HS-5 (cell line): ENCODE measurements at regions not wholly inside any gene's neighbourhood (a gene's known extent, or its start where the extent isn't known, plus 50 kb on each side); places are given as distances from the start of the nearest gene placed in this dataset.
"Not testable (repeated sequence)": the region's sequence is repeated elsewhere in the genome, so short reads cannot be mapped to it uniquely, and the experiment has no call there.

Source experiments
- DNase-seq: peaks from one replicate; pipeline ENCODE4 v3.0.0-alpha.2; 2012; ENCODE audit warnings: low read depth

DNA sequence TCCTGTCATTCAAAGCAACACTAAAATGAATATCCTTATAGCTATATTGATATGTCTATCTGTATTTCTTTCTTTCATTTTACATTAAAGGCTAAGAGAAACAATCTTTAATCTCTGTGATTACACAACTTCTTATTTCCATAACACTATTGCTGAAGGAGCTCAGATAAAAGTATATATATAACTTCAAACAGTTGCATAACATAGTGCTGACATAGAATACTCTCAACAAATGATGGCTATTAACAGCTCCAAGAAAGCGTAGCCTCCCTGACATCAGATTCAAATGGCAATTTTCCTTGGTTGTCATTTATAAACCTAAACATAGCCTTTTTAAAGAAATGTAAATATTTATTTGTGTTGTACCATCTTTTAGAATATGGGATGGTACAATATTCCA lies 116.6 kb upstream of the PTPRG start:
- no peak for DNase-seq

DNA sequence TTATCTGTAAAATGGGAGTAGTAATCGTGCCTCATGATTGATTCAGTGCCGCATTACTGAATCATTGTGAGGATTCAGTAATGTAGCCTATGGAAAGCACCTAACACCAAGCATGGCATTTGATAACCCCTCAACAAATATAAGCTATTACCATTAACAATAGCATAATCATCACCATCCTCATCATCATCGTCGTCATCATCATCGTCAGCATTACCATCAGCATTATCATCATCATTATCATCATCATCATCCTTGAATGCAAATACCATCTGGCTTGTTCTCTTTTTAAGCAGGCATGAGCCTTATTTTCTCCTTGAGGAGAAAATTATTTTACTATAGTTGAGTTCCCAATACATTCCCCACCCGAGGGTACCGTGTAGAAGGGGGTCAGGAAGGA lies 115.4 kb upstream of the PTPRG start:
- no peak for DNase-seq

DNA sequence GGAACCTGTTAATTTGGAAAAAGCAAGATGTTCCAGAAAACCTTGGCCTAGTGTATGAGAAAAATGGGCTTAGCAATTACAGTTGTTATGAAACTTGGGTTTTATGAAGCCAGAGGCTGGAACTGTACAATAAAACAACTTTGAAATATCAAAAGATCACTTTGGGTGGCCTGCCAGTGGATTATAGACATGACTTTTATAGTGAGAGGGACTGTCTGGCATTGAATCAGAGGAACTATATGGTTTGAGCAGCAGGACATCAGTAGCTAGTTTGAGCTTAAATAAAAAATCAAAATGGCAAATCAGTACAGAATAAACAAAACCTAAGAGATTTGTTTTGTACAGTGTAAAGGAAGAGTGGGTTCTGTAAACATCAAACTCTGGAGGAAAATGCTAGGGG lies 115.0 kb upstream of the PTPRG start:
- no peak for DNase-seq

DNA sequence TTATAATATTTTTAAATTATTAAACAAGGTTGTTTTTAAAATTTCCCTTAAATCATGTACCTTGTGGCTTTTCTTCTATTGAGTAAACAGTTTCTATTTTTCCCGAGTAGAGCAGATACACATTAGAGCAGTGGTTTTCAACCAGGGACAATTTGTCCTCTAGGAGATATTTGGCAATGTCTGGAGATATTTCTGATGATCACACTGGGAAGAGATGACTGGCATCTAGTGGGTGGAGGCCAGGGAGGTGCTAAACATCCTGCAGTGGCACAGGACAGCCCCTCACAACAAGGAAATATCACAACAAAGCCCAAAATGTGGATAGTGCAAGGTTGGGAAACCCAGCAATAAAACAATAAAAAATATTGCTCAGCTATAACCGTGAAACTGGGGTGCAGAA lies 113.0 kb upstream of the PTPRG start:
- no peak for DNase-seq

DNA sequence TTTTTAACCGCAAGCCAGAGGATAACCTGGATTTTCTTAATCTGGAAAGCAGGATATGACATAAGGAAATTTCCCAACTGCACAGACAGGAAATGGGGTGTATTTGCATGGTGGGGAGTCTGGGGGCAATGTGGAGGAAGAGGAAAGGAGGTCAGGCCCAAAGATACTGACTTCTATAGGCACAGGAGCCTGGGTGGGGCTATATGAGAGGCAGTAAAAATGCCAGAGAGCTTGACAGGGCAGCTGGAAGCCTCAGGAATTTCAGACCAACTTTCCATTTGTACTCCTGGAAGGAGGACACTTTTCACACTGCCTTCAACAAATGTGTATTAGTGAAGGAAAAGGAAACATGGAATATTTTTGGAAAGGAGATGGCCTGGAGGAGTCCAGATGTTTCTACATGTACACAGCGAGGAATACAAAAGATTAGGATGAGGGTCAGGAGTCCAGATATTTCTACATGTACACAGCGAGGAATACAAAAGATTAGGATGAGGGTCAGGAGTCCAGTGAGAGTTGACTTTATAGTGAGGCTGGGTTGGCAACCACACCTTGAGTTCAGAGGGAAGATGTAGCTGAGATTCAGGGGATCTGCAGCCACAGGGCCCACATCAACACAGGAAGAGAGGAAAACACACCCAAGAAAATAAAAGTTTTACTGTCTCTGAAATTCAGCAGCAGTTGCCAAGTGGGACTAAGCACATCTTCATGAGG lies 111.9 kb upstream of the PTPRG start:
- DNase-seq, result no peak

DNA sequence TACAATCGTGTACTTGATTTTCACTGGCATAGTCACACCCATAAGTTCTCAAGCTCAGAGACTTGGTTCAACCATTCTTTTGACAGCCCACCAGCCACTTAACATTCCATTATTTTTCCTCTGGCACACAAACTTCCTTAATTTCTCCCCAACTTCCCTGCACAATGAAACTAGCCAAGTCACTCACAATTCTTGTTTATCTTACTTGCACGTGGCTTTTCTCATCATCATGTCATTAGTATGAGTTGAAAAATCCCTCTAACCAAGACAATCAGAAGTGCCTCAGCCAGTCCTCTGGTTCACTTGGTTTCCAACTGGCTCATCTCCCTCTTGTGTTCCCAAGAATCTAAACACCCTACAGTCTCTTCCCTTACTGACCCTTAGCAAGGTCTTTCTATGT lies 110.5 kb upstream of the PTPRG start:
- no peak for DNase-seq

DNA sequence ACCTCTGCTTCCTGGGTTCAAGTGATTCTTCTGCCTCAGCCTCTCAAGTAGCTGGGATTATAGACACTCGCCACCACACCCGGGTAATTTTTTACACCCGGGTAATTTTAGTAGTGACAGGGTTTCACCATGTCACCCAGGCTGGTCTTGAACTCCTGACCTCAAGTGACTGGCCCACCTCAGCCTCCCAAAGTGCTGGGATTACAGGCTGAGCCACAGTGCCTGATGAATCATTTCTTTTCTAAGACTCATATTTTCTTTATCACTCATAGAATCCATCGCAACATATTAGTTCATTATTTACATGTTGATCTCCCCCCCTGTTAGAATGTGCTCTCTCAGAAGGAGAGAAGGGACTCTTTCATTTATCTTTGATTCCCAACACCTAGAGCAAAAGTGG lies 109.5 kb upstream of the PTPRG start:
- no peak for DNase-seq

DNA sequence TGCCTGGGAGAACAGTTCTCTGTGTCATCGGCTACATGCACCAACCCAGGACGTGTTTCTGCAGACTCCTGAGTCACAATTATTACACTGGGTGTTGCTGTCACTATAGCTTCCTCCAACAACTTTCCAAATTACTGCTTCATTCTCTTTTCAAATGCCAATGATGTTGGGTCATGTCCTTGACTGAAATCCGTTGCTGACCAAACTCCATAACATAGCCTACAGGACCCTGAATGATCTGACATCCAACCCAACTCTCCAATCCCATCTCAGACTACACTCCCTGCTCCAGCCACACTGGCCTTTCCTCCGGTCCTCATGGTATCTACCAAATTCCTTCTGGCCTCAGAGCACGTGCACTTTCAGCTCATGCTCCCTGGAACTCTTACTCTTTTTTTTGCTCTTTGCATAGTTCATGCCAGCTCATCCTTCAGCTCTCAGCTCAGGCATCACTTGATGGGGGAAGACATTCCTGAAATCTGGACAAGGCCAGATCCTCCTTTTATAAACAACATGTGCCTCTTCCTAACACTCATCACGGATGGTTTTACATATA lies 108.8 kb upstream of the PTPRG start:
- peak; percentile 89 for DNase-seq

DNA sequence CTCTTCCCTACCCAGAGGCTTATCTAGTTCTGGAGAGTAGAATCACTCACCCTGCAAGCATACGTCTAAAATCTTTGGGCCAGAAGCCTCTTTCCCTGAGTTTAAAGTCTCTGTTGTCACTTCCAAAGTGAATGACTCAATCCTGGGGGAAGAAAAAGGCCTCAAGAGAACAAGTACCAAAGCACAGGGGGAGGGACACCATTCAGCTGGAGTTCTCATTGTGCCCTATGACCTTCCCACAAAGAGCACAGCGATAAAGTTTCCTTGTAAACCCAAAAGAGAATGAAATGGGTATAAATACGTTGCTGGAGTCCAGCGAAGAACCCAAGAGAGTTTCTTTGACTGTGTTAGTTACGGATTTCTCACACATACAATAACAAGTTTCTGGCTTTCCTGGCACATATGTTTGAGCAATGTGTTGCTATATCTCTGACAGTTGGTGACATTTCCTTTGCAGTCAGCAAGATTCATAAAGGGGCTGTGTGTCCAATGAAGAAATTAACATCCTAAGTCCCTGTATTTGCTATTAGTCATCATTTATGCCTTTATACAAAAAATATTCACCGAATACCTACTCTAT lies 107.3 kb upstream of the PTPRG start:
- DNase-seq, result no peak

DNA sequence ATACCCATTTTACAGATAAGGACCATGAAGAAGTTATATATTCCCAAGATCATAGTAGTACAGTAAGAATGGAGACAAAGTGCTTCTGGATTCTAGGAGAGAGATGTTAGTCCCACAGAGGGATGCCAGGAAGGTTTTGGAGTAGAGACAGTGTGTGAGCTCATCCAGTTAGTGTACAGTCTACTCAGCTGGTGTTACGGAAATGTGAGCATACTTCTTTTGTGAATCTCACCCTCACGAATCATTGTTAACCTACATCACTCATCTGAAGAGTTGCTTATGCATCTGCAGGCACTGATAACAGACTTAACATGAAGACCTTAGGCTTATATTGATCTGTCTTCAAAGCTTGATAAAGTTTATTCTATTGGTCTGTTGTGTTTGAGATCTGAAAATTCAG lies 106.6 kb upstream of the PTPRG start:
- peak; percentile 65 for DNase-seq

DNA sequence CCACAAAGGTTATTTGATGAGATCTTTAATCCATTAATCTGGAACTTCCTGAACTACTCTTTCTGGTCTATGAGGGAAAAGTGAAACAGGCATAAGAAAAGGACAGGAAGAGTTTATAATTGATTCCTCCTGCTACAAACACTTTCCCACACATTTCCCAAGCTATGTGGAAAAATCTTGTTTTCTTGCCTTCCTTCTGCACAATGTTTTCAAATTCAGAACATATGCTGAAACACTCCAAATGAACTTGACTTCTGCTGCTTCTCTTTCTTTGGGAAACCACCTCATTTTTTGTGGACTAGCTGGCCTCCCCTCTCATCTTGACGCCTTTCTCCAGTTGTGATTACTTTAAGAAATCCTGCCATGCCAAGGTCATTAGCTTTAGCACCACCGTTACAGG lies 100.7 kb upstream of the PTPRG start:
- no peak for DNase-seq

DNA sequence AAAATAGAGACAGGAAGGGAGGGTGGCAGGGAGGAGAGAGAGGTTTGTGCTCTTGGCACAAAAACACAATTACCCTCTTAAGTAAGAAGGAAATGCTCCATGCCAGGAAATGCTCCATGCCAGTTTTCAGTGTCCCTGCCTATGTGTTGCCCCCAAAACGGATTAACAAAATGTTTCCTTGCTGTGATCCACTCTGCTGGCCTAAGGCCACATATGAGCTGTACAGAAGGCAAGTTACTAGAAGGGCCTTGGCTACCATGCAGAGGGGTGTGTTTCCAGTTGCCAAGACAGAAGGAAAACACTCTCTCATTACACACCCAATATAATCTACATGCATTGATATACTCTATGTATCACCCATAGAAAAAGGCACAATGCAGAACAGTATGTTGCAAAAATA lies 98.2 kb upstream of the PTPRG start:
- DNase-seq, result no peak

DNA sequence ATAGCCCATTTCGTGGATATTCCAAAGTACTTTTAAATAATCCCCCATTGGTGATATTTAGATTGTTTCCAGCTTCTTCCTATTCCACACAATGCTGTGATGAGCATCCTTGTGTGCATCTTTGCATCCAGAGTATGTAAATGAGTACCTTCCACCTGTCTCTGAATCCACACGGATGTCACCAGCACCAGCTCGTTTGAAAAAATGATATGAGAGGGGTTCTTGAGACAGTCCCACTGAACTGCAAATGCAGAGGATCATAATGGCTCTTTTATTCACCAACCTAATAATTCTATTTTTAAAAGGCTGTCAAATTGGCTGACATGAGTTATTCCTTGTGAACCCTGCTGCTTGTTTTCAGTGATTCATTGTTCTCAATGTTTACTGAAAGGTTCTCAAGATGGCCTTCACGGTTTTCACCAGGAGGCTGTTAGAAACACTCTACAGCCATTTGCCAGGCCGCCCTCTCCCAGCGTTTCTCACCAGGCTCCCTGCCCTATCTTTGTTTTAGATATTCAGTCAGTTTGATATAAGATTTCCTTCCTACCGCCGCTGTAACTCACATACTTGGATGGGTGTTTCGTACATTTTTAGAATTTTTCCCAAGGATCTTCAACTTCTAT lies 96.7 kb upstream of the PTPRG start:
- DNase-seq, result no peak

DNA sequence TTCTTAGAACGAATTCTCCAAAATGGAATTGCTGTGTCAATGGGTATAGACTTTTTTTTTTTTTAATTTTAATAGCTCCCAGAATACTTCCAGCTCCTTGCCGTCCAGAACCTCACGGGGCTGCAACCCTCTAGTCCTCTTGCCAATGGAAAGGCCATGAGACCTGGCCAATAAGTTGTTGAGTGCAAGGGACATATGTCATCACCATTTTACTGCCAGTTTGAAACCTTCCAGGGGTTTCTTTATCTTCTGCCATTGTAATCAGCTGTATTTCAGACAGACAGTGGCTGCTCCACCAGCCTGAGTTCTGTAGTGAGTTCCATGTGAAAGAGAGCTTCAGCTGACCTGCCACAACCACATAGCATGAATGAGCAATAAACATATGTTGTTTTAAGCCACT lies 95.0 kb upstream of the PTPRG start:
- DNase-seq, result no peak

DNA sequence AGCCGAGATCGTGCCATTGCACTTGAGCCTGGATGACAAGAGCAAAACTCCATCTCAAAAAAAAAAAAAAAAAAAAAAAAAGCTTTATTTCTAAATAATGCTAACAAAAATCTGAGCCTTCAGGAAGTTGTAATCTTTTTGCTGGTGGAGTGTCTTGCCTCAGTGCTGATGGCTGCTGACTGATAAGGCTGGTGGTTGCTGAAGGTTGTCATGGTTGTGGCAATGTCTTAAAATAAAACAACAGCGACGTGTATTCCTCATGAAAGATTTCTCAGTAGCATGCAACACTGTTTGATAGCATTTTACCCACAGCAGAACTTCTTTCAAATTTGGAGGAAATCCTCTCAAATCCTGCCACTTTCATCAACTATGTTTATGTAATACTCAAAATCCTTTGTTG lies 77.4 kb upstream of the PTPRG start:
- no peak for DNase-seq

DNA sequence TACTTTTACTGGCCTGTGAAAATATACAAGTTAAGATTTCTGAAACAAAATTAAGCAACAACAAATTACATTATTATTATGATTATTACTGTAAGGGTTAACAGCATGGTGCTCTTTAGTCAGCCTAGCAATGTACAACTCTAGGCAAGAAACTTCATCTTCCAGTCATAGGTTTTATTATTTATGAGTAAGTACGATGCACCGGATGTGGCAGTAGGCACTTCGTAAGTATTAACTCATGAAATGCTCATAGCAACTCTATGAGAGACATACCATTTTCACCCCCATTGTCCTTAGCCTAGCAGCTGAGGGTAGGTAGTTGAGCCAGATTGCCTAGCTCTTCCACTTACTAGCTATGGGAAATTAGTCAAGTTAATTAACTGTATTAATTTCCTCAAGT lies 68.0 kb upstream of the PTPRG start:
- no peak for DNase-seq

DNA sequence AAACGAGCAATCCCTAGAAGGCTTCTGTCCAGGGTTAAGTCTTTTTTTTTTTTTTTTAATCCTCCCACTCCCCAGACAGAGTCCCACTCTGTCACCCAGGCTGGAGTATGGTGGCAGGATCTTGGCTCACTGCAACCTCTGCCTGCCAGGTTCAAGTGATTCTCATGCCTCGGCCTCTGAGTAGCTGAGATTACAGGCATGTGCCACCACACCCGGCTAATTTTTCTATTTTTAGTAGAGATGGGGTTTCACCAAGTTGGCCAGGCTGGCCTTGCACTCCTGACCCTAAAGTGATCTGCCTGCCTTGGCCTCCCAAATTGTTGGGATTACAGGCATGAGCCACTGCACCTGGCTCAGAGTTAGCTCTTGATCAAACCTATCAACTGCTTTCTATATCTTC lies 67.1 kb upstream of the PTPRG start:
- not testable (repeated sequence) for DNase-seq

DNA sequence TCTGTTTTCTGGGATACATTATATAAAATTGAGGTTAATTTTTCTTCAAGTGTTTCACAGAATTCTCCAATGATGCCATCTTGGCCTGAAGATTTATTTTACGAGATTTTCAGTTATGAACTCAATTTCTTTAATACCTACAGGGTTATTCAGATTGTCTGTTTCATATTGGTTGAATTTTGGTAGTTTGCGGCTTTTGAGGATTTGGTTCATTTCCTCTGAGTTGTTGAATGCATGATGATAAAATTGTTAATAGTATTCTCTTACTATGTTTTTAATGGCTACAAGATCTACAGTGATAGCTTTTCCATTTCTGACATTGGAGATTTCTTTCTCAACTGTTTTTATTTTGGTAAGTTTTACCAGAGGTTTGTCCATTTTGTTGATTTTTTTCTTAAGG lies 63.9 kb upstream of the PTPRG start:
- DNase-seq, result no peak

DNA sequence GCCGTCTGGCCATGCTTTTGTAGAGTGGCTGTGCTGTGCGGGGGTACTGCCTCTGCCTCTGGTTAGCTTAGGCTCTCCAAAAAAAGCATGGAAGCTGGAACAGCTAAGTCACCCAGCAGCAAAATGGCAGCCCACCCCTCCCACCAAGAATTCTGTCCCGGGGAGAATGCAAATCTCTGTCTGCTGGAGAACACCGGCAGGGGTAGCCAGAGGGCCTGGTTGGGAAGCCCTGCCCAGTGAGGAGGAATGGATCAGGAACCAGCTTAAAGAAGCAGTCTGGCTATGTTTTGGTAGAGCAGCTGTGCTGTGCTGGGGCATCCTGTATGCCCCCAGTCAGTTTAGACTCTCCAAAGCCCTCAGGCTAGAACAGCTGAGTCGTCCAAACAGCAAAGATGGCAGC lies 56.2 kb upstream of the PTPRG start:
- no peak for DNase-seq

DNA sequence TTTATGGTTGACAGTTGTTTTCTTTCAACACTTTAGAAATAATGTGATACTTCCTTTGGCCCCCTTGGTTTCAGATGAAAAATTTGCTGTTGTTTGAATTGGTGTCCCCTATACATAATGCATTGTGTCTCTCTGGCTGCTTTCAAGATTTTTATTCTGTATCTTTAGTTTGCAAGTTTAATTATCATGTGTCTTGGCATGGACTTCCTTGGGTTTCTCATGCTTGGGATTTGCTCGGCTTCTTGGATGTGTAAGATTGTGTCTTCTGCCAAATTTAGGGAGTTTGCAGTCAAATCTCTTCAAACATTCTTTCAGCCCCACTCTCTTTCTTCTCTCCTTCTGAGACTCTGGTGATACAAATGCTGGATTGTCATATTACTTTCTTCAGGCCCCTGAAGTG lies 53.4 kb upstream of the PTPRG start:
- DNase-seq, result no peak
